ENCODE measurements at regions not wholly inside any gene's neighbourhood (a gene's known extent, or its start where the extent isn't known, plus 50 kb on each side); places are given as distances from the start of the nearest gene placed in this dataset.

DNA sequence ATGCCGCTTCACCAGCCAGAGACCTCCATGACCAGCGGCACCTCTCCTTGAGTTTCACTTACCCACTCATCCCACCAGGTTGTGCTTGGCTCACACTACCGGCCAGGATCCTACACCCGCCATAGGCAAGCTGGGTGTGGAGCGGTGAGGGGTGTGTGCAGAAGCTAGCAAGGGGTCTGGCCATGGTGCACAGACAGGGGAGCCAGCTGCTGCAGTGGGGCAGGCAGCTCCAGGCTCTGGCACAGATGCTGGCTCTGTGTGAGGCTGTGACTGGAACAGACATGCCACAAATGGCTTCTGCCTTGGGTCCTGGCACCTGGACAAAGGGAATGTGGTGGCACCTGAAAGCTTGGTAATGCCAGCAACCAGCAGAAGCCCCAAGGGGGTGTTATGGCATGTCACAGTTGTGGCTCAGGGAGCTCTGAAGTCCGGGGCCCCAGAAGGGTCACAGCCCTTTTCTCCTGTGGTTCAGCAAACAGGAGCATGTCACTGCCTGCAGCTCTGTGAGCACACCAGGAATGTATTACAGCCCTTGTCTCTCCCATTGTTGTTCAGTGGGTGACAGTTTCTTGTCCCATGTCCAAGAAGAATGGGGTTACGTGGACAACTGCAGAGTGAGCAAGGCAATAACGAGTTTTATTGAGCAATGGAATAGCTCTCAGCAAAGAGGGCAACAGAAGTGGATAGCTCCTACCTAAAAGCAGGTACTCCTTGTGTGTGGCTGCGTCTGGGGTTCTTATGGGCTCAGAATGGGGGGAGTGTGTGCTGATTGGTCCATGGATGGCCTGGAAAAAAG lies 2791.0 kb upstream of the PCDH20 start:
- H3K4me3 ChIP-seq = no peak overlapping the region
- no peaks in the 10 kb centered on the region for H3K36me3 ChIP-seq
- no peaks in the 10 kb centered on the region for H3K4me1 ChIP-seq
- no peaks in the 10 kb centered on the region for H3K9me3 ChIP-seq
- in situ Hi-C loops (cut with MboI; ENCODE audit: low sequenced_read_pairs in 4 of 4) (no loop called here), intact Hi-C loops (cut with DNase I; ENCODE audit: low total_unique reads) (no loop called here)
- DNase-seq (no peak), ATAC-seq (no peak)
- no peaks in the 10 kb centered on the region for H3K27me3 ChIP-seq
- H3K27ac ChIP-seq = no peak overlapping the region
- no peak for TF ChIP-seq POLR2A (IDR thresholded peaks at IDR 0.05)
- TF ChIP-seq, protein P1, sequence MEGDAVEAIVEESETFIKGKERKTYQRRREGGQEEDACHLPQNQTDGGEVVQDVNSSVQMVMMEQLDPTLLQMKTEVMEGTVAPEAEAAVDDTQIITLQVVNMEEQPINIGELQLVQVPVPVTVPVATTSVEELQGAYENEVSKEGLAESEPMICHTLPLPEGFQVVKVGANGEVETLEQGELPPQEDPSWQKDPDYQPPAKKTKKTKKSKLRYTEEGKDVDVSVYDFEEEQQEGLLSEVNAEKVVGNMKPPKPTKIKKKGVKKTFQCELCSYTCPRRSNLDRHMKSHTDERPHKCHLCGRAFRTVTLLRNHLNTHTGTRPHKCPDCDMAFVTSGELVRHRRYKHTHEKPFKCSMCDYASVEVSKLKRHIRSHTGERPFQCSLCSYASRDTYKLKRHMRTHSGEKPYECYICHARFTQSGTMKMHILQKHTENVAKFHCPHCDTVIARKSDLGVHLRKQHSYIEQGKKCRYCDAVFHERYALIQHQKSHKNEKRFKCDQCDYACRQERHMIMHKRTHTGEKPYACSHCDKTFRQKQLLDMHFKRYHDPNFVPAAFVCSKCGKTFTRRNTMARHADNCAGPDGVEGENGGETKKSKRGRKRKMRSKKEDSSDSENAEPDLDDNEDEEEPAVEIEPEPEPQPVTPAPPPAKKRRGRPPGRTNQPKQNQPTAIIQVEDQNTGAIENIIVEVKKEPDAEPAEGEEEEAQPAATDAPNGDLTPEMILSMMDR (IDR thresholded peaks at IDR 0.05 in 4 of 5, conservative IDR thresholded peaks at IDR 0.05 in 1 of 5) = no peak

DNA sequence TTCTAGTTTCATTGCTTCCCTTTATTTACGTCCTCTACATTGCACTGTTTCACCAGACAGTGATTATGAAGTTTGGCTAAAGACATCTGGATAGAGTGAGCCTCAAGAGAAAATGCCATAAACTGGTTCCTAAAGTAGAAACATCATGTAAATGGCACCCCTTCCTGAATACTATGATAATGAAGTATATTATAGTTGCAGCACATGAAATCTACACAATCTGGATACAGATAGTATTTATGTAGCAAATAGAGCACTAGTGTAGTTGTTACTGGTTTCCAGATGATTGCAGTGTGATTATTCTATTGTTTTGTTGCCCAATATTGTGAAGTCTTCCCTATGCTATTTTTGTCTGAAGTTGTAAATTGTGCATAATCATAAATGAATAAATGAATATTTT lies 2786.9 kb upstream of the PCDH20 start:
- in situ Hi-C loops (cut with MboI; ENCODE audit: low sequenced_read_pairs in 4 of 4) (no loop called here), intact Hi-C loops (cut with DNase I; ENCODE audit: low total_unique reads) (no loop called here)
- no peak for ATAC-seq
- no peak overlapping the region for H3K27ac ChIP-seq
- no peaks in the 10 kb centered on the region for H3K4me1 ChIP-seq
- H3K4me3 ChIP-seq = no peak overlapping the region
- H3K27me3 ChIP-seq = no peaks in the 10 kb centered on the region
- H3K36me3 ChIP-seq = no peaks in the 10 kb centered on the region
- no peak for TF ChIP-seq POLR2A (IDR thresholded peaks at IDR 0.05)
- TF ChIP-seq, protein P1 (IDR thresholded peaks at IDR 0.05 in 4 of 5, conservative IDR thresholded peaks at IDR 0.05 in 1 of 5) = no peak
- no peaks in the 10 kb centered on the region for H3K9me3 ChIP-seq
- no peak for DNase-seq

DNA sequence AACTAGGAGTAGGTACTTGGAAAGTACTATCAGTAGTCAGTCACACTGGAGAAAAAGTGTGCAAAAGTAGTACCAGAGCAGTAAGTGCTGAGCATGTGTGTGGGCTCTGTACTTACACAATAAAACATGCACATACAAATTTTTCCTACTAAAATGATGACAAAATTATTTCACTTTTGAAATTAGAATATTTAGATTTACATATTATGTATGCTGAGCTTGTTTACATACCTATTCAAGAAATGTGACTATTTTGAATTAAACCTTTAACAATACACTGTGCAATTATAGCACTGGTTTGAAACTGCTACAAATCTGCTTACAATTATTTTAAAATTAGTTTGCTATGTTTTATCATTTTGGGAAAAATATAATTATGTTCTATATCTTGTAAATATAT lies 2781.6 kb upstream of the PCDH20 start:
- H3K27ac ChIP-seq = no peak overlapping the region
- H3K4me3 ChIP-seq = no peak overlapping the region
- H3K27me3 ChIP-seq = no peaks in the 10 kb centered on the region
- DNase-seq (no peak), ATAC-seq (no peak)
- intact Hi-C loops (cut with DNase I; ENCODE audit: low total_unique reads) = no loop called here
- in situ Hi-C loops (cut with MboI; ENCODE audit: low sequenced_read_pairs in 4 of 4) = no loop called here
- TF ChIP-seq, protein P1 (IDR thresholded peaks at IDR 0.05 in 4 of 5, conservative IDR thresholded peaks at IDR 0.05 in 1 of 5) = no peak
- no peak for TF ChIP-seq POLR2A (IDR thresholded peaks at IDR 0.05)
- no peaks in the 10 kb centered on the region for H3K9me3 ChIP-seq
- H3K36me3 ChIP-seq = no peaks in the 10 kb centered on the region
- no peaks in the 10 kb centered on the region for H3K4me1 ChIP-seq

DNA sequence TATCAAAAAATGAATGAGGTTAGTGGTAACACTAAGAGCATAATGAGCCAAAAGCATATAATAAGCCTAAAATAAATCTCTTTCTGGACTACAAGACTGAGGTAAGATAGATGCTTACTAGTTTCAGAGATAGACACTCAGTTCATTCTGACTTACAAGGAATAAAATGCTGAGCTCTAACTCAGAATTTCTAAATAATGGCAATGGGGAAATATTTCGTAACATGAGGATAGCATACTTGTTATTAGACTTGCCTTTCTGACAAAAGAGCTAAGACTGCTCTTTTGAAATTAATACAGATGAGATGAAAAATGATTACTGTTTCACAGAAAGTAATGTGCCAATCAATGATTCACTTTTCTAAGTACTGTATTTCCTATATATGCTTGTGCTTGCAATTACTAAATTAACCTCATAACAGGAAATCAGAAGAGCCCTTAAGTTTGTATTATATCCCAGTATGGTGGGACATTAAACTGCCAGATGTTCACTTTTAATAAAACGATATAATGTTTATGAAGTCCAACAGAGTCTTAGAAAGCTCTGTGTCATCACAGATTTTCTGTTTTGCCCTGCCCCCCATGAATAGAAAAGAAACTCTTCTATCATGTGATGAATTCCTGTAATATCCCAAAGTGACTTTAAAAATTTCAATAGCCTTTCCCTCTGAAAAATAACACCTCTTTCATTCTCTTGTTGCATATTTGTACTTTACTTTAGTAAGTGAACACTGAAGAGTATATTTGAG lies 2771.0 kb upstream of the PCDH20 start:
- ATAC-seq (no peak), DNase-seq (no peak)
- H3K9me3 ChIP-seq = no peaks in the 10 kb centered on the region
- no peak overlapping the region for H3K4me3 ChIP-seq
- H3K27me3 ChIP-seq = no peaks in the 10 kb centered on the region
- H3K27ac ChIP-seq = no peak overlapping the region
- in situ Hi-C loops (cut with MboI; ENCODE audit: low sequenced_read_pairs in 4 of 4) (no loop called here), intact Hi-C loops (cut with DNase I; ENCODE audit: low total_unique reads) (no loop called here)
- H3K36me3 ChIP-seq = no peaks in the 10 kb centered on the region
- no peak for TF ChIP-seq POLR2A (IDR thresholded peaks at IDR 0.05)
- TF ChIP-seq, protein P1 (IDR thresholded peaks at IDR 0.05 in 4 of 5, conservative IDR thresholded peaks at IDR 0.05 in 1 of 5) = no peak
- no peaks in the 10 kb centered on the region for H3K4me1 ChIP-seq

Data from gastrocnemius medialis (tissue), 4 donors.